ENCODE measurements at regions not wholly inside any gene's neighbourhood (a gene's known extent, or its start where the extent isn't known, plus 50 kb on each side); places are given as distances from the start of the nearest gene placed in this dataset.
"Not testable (repeated sequence)": the region's sequence is repeated elsewhere in the genome, so short reads cannot be mapped to it uniquely, and the experiment has no call there.

GRCh38 chr6:134821928-134822864 lies 127.7 kb downstream of the ALDH8A1 start:
- no peak for DNase-seq

DNA sequence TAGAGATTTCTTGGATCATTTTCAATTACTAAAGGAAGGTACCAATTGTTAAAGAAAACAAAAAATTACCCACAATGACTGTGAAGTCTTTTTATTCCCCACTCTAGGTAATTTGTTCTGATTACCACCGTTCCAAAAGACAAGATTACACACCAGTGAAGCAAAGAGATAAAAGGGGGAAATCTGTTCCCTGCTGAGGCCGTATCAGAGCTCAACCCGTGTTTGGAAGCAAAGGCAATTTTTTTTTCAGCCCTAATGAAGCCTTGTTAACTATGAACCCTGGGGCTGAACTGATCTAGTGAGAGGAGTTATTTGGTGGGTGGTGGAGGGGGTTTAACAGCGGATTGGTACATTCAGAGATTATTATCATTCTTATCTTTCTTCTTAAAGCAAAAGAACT lies 128.5 kb downstream of the ALDH8A1 start:
- DNase-seq: no peak

GRCh38 chr6:134819863-134820800 lies 129.8 kb downstream of the ALDH8A1 start:
- no peak for DNase-seq

DNA sequence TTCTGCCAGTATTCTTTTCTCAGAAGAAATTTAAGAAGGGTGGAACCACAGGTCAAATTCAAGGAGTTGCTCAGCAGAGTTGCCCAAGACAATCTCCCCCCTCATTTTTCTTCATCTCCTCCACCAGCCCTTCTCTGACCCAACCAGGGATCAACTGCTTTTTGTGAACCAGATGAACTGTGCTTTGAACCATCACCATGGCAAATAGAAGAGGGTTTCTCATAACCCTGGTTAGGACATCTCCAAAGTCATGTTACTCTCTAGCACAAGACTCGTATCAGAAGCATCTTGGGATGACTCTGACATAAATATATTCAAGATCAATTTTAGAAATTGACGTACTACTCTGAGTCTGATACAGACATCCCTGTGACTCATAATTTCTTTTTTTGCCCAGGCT lies 130.7 kb downstream of the ALDH8A1 start:
- DNase-seq: no peak

GRCh38 chr6:134817448-134817847 lies 132.5 kb downstream of the ALDH8A1 start:
- no peak for DNase-seq

- no peak for DNase-seq
Measured at GRCh38 chr6:134816780-134817179, 133.1 kb downstream of the ALDH8A1 start.

- DNase-seq: no peak
Measured at GRCh38 chr6:134816300-134816699, 133.6 kb downstream of the ALDH8A1 start.

DNA sequence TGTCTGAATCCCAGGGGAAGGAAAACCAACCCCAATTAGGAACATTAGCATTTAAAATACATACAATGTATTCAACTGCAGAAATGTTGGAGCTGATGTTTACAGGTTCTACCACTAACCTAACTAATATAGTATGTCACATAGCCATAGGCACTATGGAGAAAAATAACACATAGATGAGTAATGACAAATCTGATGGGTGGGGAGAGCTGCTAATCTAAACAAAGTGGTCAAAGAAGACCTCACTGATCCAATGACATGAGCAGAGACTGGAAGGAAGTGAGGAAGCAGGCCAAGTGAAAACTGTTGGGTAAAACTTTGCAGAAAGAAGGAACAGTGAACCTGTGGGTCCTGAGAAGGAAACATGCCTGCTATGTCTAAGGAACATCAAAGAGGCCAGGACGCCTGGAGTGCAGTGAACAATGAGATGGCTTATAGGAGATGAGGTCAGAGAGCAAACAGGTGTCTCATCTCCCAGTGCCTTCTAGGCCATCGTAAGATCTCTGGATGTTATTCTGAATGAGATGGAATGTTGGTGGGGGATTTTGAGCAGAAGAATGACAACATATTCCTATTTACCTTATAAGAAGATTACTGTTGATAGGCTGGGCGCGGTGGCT lies 135.7 kb downstream of the ALDH8A1 start:
- DNase-seq: no peak

DNA sequence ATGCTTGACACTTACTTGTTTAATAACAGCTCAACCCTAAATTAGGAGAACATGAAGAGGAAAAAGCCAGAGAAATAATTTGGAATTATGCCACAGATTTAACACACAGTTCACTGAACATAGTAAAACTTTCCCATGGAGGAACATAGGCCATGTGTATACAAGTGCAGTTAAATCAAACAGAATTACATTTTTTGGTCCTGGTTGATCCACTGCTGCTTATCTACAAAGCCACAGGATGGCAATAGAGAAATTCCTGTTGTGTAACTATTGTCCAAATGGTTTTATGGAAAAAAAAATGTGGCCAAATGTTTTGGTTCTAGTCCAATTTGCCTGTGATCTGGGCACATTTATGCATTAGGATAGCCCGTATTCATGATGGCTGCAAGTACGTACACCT lies 136.8 kb downstream of the ALDH8A1 start:
- DNase-seq: no peak

DNA sequence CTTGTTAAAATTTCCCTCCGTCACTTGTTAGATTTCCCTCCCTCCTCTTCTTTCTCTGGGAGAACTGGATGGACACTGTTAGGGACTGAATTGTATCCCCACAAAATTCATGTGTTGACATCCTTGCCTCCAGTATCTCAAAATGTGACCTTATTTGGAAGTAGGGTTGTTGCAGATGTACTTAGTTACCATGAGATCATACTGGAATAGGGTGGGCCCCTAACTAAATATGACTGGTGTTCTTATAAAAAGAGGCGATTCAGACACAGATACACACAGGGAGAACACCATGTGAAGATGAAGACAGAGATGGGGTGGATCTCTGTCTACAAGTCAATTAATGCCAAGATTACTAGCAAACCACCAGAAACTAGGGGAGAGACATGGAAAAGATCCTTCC lies 139.5 kb downstream of the ALDH8A1 start:
- DNase-seq: no peak

GRCh38 chr6:134809130-134809529 lies 140.8 kb downstream of the ALDH8A1 start:
- no peak for DNase-seq

GRCh38 chr6:134806180-134806798 lies 143.6 kb downstream of the ALDH8A1 start:
- no peak for DNase-seq

DNA sequence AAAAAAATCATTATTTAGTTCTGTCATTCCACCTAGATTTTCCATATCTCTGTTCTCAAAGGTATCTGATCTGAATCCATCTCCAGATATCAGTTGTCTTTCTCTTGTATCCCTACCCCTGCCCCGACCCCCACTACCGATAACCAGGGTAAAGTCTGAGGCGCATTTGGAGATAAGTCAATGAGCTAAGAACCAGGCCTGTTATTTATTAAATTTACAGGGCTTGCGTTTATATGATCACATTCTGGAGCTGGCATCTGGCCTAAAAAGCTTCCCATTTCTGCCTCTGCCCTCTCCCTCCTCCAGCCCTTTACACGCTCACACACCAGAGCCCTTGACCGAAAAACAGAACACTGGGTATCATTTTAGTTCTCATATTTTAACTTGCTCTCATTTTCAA lies 144.7 kb downstream of the ALDH8A1 start:
- no peak for DNase-seq

DNA sequence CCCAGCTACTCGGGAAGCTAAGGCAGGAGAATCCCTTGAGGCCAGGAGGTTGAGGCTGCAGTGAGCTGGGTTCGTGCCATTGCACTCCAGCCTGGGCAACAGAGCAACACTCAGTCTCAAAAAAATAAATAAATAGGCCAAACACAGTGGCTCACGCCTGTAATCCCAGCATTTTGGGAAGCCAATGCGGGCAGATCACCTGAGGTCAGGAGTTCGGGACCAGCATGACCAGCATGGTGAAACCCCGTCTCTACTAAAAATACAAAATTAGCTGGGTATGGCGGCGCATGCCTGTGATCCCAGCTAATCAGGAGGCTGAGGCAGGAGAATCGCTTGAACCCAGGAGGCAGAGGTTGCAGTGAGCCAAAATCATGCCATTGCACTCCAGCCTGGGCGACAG lies 145.6 kb downstream of the ALDH8A1 start:
- DNase-seq: not testable (repeated sequence)

DNA sequence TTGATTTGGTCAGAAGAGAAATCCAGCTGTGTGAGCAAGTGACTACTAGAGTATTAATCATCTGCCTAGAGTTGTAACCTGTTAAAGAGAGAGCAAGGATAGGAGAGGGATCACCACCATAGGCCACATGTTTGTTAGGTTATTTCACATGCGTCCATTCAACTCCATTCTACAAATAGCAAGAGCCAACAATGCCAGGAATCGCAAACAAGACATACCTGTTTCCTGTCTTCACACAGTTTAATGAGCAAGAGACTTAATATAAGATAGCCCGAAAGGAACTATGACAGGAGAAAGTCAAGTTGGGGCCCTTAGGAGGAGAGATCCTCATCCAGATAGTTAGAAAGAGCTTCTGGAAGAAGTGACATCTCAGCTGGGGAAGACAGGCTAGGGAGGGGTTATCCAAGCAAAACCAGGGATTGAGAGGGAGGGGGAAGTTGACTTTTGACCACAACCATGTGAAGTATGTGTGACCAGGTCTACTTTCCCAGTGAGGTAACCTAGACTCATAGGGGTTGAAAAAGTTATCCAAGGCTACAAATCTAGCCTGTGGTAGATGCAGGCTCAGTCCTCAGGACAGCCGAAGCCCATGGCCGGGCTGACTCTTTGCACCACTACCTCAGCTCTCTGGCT lies 147.4 kb downstream of the ALDH8A1 start:
- no peak for DNase-seq

DNA sequence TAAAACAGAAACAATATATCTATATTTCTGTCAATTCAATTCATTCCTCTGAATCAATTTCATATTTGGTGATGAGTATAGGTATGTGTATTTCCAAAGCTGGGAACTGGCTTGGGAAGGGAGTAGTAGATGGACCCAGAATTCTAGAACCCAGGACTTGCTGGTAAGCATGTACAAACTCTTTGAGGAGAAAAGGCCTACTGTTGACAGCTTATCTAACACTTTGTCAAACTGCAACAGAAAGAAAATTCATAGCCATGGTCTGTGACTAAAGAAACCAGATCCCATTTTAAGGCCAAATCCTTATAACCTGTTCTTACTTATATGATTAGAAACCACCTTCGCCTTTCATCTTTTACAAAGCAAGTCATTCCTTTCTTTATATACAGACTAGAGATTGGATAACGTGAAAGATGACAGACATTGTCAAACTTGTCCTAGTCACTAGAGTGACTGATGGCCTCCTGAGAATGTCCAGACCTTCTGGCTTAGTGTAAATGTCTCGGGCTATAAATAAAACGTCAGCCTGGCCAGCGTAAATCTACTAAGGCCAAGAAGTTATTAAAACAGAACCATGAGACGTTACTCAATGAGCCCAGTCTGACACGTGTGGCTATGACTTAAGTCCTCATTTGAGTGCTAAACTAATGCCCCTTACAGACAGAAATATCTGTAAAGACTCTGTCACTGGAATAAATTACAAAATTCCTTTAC lies 152.3 kb downstream of the ALDH8A1 start:
- no peak for DNase-seq

- no peak for DNase-seq
Measured at GRCh38 chr6:134795691-134796090, 154.2 kb downstream of the ALDH8A1 start.

- DNase-seq: no peak
Measured at GRCh38 chr6:134795001-134795400, 154.9 kb downstream of the ALDH8A1 start.

GRCh38 chr6:134791243-134791843 lies 158.6 kb downstream of the ALDH8A1 start:
- not testable (repeated sequence) for DNase-seq

GRCh38 chr6:134787261-134787877 lies 162.5 kb downstream of the ALDH8A1 start:
- no peak for DNase-seq

GRCh38 chr6:134784336-134784735 lies 165.6 kb downstream of the ALDH8A1 start:
- DNase-seq: no peak

All from 8988T (cell line).